K562 (cell line): ENCODE measurements at regions not wholly inside any gene's neighbourhood (a gene's known extent, or its start where the extent isn't known, plus 50 kb on each side); places are given as distances from the start of the nearest gene placed in this dataset.

Source experiments
- ATAC-seq: fragments of 200-7000 bp; cut with Tn5 transposase; 3 replicates; pipeline ENCODE4 v1.9.1; 2020; ENCODE audit warnings: moderate library complexity
- BruUV-seq: library from RNA; stranded (reverse); fragments of 400-500 nt; replicated peaks from 2 replicates; lab custom pipeline; 2021; lab: Mats Ljungman, UMichigan
- CTCF ChIA-PET: fragments of 300-600 bp; formaldehyde crosslinking; extraction: SDS; loops from one replicate; lab custom pipeline; 2021; ENCODE audit warnings: low intra/inter-chr PET ratio; lab: Yijun Ruan, JAX
- POLR2A ChIA-PET: fragments of 300-600, 350-650 bp; sonication (Branson Sonifier 250); formaldehyde crosslinking; extraction: SDS; loops from one replicate; lab custom pipeline; 2021; ENCODE audit warnings: antibody characterized with exemption, inconsistent platforms; lab: Yijun Ruan, JAX
- DNase-seq, 4 experiments: peaks; one replicate each; pipeline versions ENCODE4 v3.0.0 to v3.0.0-alpha.2; 2011 to 2018; ENCODE audit warnings: low spot score in 3 of 4, mixed read lengths in 3 of 4; ENCODE audit errors: extremely low read depth in 1 of 4
- FAIRE-seq: peaks from 2 replicates; lab custom pipeline; 2011; peaks lifted over from hg19 to GRCh38; lab: Jason Lieb, UNC
- H2AFZ ChIP-seq: 2 replicates; pipeline ENCODE4 v1.6.0; 2011; ENCODE audit warnings: low read depth, low read length, control low read depth, inconsistent platforms
- H3K27ac ChIP-seq: fragments of 200-600 bp; 3 replicates; pipeline ENCODE4 v1.8.0; 2011; ENCODE audit warnings: low read depth, mild to moderate bottlenecking, control low read depth, inconsistent platforms, low read length, moderate library complexity, mixed read lengths; ENCODE audit errors: extremely low read depth
- H3K27me3 ChIP-seq, 2 experiments: fragments of 300-600 bp in 1 of 2; 2 replicates in 1 of 2; 3 replicates in 1 of 2; pipeline versions ENCODE4 v1.6.0 to v1.8.0; 2011; ENCODE audit warnings: inconsistent platforms in 2 of 2, low read length in 2 of 2, mild to moderate bottlenecking in 1 of 2, mixed read lengths in 1 of 2, moderate library complexity in 1 of 2; ENCODE audit not compliant: control insufficient read depth in 2 of 2, insufficient read depth in 2 of 2
- H3K36me3 ChIP-seq: fragments of 300-600 bp; 3 replicates; pipeline ENCODE4 v1.8.0; 2011; ENCODE audit warnings: mild to moderate bottlenecking, low read length, inconsistent platforms; ENCODE audit not compliant: control insufficient read depth, insufficient read depth
- H3K4me1 ChIP-seq, 2 experiments: fragments of 200-600 bp in 1 of 2; replicated peaks in 1 of 2; 2 replicates in 1 of 2; 3 replicates in 1 of 2; pipeline versions ENCODE4 v1.5.1 to v1.8.0; 2011; ENCODE audit warnings: inconsistent platforms in 2 of 2, low read length in 2 of 2, mild to moderate bottlenecking in 1 of 2, mixed read lengths in 1 of 2, moderate library complexity in 1 of 2; ENCODE audit not compliant: control insufficient read depth in 2 of 2, insufficient read depth in 2 of 2
- H3K4me2 ChIP-seq: 2 replicates; pipeline ENCODE4 v1.6.1; 2011; ENCODE audit warnings: low read length, control low read depth, inconsistent platforms, mixed read lengths; ENCODE audit not compliant: insufficient read depth
- H3K4me3 ChIP-seq: fragments of 200-600 bp; sonication (generic), shearing (Covaris generic); 2 replicates; pipeline ENCODE4 v1.5.1; 2016; ENCODE audit warnings: control low read depth, inconsistent platforms
- H3K79me2 ChIP-seq: fragments of 200-600 bp; 3 replicates; pipeline ENCODE4 v1.8.0; 2011; ENCODE audit warnings: low read length, inconsistent platforms; ENCODE audit not compliant: control insufficient read depth, insufficient read depth
- H3K9ac ChIP-seq, 2 experiments: 2 replicates each; pipeline versions ENCODE4 v1.6.0 to v1.6.1; 2011; ENCODE audit warnings: low read depth in 2 of 2, low read length in 2 of 2, control low read depth in 1 of 2, inconsistent platforms in 1 of 2, mild to moderate bottlenecking in 1 of 2, mixed read lengths in 1 of 2; ENCODE audit not compliant: insufficient read depth in 1 of 2
- H3K9me1 ChIP-seq: one replicate; pipeline ENCODE4 v1.6.0; 2011; ENCODE audit warnings: inconsistent platforms, mild to moderate bottlenecking, low read length, moderate library complexity; ENCODE audit not compliant: control insufficient read depth, insufficient read depth
- H3K9me3 ChIP-seq: replicated peaks from 2 replicates; pipeline ENCODE4 v1.5.1; 2011; ENCODE audit warnings: low read depth, low read length, inconsistent platforms; ENCODE audit not compliant: control insufficient read depth, insufficient read depth
- H4K20me1 ChIP-seq: replicated peaks from 2 replicates; pipeline ENCODE4 v1.6.1; 2011; ENCODE audit warnings: low read length, inconsistent platforms, mixed read lengths; ENCODE audit not compliant: control insufficient read depth, insufficient read depth
- JUND ChIP-seq, 2 experiments: IDR thresholded peaks; 2 replicates in 1 of 2; 3 replicates in 1 of 2; pipeline ENCODE4 v1.6.1; 2011; ENCODE audit warnings: borderline replicate concordance in 2 of 2, low read depth in 2 of 2, low read length in 2 of 2, improper control_type of control experiment in 1 of 2, missing biosample characterization in 1 of 2, missing genetic modification characterization in 1 of 2, missing genetic modification reagents in 1 of 2
- NUFIP1 ChIP-seq: fragments of 450-650 bp; IDR thresholded peaks from 2 replicates; pipeline ENCODE4 v1.6.1; 2018; ENCODE audit not compliant: partially characterized antibody
- SIX5 ChIP-seq, 2 experiments: IDR thresholded peaks; 2 replicates each; pipeline ENCODE4 v1.6.1; 2011; ENCODE audit warnings: low read length in 2 of 2, borderline replicate concordance in 1 of 2, low read depth in 1 of 2, mild to moderate bottlenecking in 1 of 2, moderate library complexity in 1 of 2; ENCODE audit not compliant: insufficient read depth in 1 of 2
- SRSF1 ChIP-seq: fragments of 200-400 bp; formaldehyde crosslinking; IDR thresholded peaks from 2 replicates; pipeline ENCODE4 v1.6.1; 2017; ENCODE audit warnings: mild to moderate bottlenecking, low read depth, low read length, moderate library complexity
- ZNF280B ChIP-seq: fragments of 250-450 bp; sonication (Bioruptor Pico); IDR thresholded peaks from 2 replicates; pipeline ENCODE4 v1.5.1; 2021; ENCODE audit warnings: mild to moderate bottlenecking
- WGBS: fragments of 100-300 bp; shearing (Covaris generic); methylation state at CpG from one replicate; pipeline ENCODE4 v1.1.6; 2016; ENCODE audit warnings: low coverage, mixed read lengths; ENCODE audit not compliant: insufficient coverage; ENCODE audit errors: missing lambda C conversion rate; 5-methylcytosine and 5-hydroxymethylcytosine counted together
- in situ Hi-C: fragments of 300-500 bp; cut with MboI; formaldehyde crosslinking; loops from 4 replicates; pipeline ENCODE4 v1.15.0; 2018; ENCODE audit warnings: inconsistent platforms, mixed read lengths
- intact Hi-C: fragments of 100-400 bp; cut with micrococcal nuclease; formaldehyde crosslinking; loops from 2 replicates; pipeline ENCODE4 v1.14.2; 2022
- TF ChIP-seq, protein P1 (sequence below), 2 experiments: fragments of 450-650 bp in 1 of 2; IDR thresholded peaks; 2 replicates each; pipeline ENCODE4 v1.6.1; 2011 to 2017; ENCODE audit warnings: low read depth in 2 of 2, antibody characterized with exemption in 1 of 2, borderline replicate concordance in 1 of 2, low read length in 1 of 2, mild to moderate bottlenecking in 1 of 2, mixed read lengths in 1 of 2; ENCODE audit not compliant: control insufficient read depth in 1 of 2
- TF ChIP-seq, protein P2 (sequence below), 2 experiments: IDR thresholded peaks; 2 replicates each; pipeline ENCODE4 v1.6.1; 2012; ENCODE audit warnings: improper control_type of control experiment in 2 of 2, low read depth in 2 of 2, low read length in 2 of 2, borderline replicate concordance in 1 of 2

- TF ChIP-seq, protein P1, sequence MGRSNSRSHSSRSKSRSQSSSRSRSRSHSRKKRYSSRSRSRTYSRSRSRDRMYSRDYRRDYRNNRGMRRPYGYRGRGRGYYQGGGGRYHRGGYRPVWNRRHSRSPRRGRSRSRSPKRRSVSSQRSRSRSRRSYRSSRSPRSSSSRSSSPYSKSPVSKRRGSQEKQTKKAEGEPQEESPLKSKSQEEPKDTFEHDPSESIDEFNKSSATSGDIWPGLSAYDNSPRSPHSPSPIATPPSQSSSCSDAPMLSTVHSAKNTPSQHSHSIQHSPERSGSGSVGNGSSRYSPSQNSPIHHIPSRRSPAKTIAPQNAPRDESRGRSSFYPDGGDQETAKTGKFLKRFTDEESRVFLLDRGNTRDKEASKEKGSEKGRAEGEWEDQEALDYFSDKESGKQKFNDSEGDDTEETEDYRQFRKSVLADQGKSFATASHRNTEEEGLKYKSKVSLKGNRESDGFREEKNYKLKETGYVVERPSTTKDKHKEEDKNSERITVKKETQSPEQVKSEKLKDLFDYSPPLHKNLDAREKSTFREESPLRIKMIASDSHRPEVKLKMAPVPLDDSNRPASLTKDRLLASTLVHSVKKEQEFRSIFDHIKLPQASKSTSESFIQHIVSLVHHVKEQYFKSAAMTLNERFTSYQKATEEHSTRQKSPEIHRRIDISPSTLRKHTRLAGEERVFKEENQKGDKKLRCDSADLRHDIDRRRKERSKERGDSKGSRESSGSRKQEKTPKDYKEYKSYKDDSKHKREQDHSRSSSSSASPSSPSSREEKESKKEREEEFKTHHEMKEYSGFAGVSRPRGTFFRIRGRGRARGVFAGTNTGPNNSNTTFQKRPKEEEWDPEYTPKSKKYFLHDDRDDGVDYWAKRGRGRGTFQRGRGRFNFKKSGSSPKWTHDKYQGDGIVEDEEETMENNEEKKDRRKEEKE (IDR thresholded peaks at IDR 0.05; ENCODE audit: borderline replicate concordance in 1 of 2, control insufficient read depth in 1 of 2, low read depth in 2 of 2, low read length in 1 of 2), result no peak
- TF ChIP-seq NUFIP1 (no peak), ZNF280B (CRISPR knock-in tag) (no peak), SIX5 (IDR thresholded peaks at IDR 0.05; ENCODE audit: borderline replicate concordance in 1 of 2, insufficient read depth in 1 of 2, low read depth in 1 of 2, low read length in 2 of 2) (no peak)
Measured at GRCh38 chr4:189313064-189313463, 627.6 kb upstream of the FRG1 start (continued).

GRCh38 chr4:189313861-189314513, 626.7 kb upstream of the FRG1 start:
- TF ChIP-seq, protein P2, sequence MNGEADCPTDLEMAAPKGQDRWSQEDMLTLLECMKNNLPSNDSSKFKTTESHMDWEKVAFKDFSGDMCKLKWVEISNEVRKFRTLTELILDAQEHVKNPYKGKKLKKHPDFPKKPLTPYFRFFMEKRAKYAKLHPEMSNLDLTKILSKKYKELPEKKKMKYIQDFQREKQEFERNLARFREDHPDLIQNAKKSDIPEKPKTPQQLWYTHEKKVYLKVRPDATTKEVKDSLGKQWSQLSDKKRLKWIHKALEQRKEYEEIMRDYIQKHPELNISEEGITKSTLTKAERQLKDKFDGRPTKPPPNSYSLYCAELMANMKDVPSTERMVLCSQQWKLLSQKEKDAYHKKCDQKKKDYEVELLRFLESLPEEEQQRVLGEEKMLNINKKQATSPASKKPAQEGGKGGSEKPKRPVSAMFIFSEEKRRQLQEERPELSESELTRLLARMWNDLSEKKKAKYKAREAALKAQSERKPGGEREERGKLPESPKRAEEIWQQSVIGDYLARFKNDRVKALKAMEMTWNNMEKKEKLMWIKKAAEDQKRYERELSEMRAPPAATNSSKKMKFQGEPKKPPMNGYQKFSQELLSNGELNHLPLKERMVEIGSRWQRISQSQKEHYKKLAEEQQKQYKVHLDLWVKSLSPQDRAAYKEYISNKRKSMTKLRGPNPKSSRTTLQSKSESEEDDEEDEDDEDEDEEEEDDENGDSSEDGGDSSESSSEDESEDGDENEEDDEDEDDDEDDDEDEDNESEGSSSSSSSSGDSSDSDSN (IDR thresholded peaks at IDR 0.05; ENCODE audit: borderline replicate concordance in 1 of 2, low read depth in 2 of 2, low read length in 2 of 2), result no peak
- no peak for TF ChIP-seq JUND (IDR thresholded peaks at IDR 0.05; ENCODE audit: borderline replicate concordance, low read depth, low read length)
- TF ChIP-seq JUND (tag; IDR thresholded peaks at IDR 0.05; ENCODE audit: borderline replicate concordance, low read depth, low read length), result no peak
- TF ChIP-seq SRSF1, result no peak
- DNase-seq (no peak), ATAC-seq (no peak), FAIRE-seq (no peak)
- in situ Hi-C loops (no loop called here), intact Hi-C loops (no loop called here)
- no peak overlapping the region for H2AFZ ChIP-seq
- no peaks in the 10 kb centered on the region for H3K36me3 ChIP-seq
- H3K4me1 ChIP-seq, result no peaks in the 10 kb centered on the region
- H3K4me2 ChIP-seq, result no peak overlapping the region
- H3K9me1 ChIP-seq, result no peaks in the 10 kb centered on the region
- no peak overlapping the region for H3K4me3 ChIP-seq
- H3K79me2 ChIP-seq, result no peaks in the 10 kb centered on the region
- H3K9ac ChIP-seq, result no peak overlapping the region
- ChIA-PET POLR2A (no interaction called here), CTCF (no interaction called here)
- no peak overlapping the region for H3K27ac ChIP-seq
- H3K9me3 ChIP-seq, result no peaks in the 10 kb centered on the region
- no peaks in the 10 kb centered on the region for H3K27me3 ChIP-seq
- WGBS, result 19% methylated on average over 14 of the region's 24 CpGs
- H4K20me1 ChIP-seq, result no peaks in the 10 kb centered on the region
- no TSS peak for BruUV-seq
